ENCODE measurements at regions not wholly inside any gene's neighbourhood (a gene's known extent, or its start where the extent isn't known, plus 50 kb on each side); places are given as distances from the start of the nearest gene placed in this dataset.

GRCh38 chr1:63203641-63204040 is 118.7 kb upstream of the FOXD3 start:
- no peak for TF ChIP-seq CTCF (optimal IDR thresholded peaks at IDR 0.05 in 1 of 3, IDR thresholded peaks at IDR 0.05 in 1 of 3, conservative IDR thresholded peaks at IDR 0.05 in 1 of 3; ENCODE audit: extremely low read depth in 1 of 3, insufficient read depth in 2 of 3, low read length in 3 of 3)
- TF ChIP-seq EZH2 (IDR thresholded peaks at IDR 0.05; ENCODE audit: low read length) = no peak

Measured in keratinocyte (primary cell).